Activated CD8-positive, alpha-beta memory T cell treated with anti-CD3 and anti-CD28 coated beads, Interleukin-2, amount 10 ng/mL, durations not matched to agents 7 days and 5 days (primary cell): ENCODE measurements at regions not wholly inside any gene's neighbourhood (a gene's known extent, or its start where the extent isn't known, plus 50 kb on each side); places are given as distances from the start of the nearest gene placed in this dataset.

Source experiments
- ATAC-seq: fragments of 150-1000 bp; cut with Tn5 transposase; one replicate; pipeline ENCODE4 v1.10.0; 2021; ENCODE audit warnings: moderate library complexity
- CTCF ChIA-PET: fragments of 350-600 bp; sonication (Branson Sonifier 250); formaldehyde crosslinking; loops from one replicate; lab custom pipeline; 2021; ENCODE audit warnings: antibody characterized with exemption; lab: Charles Lee
- DNase-seq: peaks from one replicate; pipeline ENCODE4 v3.0.0-alpha.2; 2020
- H3K27ac Mint-ChIP-seq: one replicate; pipeline ENCODE4 v1.8.0; 2021; ENCODE audit warnings: mild to moderate bottlenecking, mixed read lengths
- H3K27me3 Mint-ChIP-seq: one replicate; pipeline ENCODE4 v1.8.0; 2021; ENCODE audit warnings: mixed read lengths
- H3K36me3 Mint-ChIP-seq: one replicate; pipeline ENCODE4 v1.8.0; 2021; ENCODE audit warnings: mild to moderate bottlenecking, mixed read lengths
- H3K4me1 Mint-ChIP-seq: one replicate; pipeline ENCODE4 v1.8.0; 2021; ENCODE audit warnings: mixed read lengths
- H3K4me3 Mint-ChIP-seq: one replicate; pipeline ENCODE4 v1.8.0; 2021; ENCODE audit warnings: mild to moderate bottlenecking, moderate library complexity, mixed read lengths
- H3K9me3 Mint-ChIP-seq: one replicate; pipeline ENCODE4 v1.8.0; 2022; ENCODE audit warnings: low read depth, mixed read lengths

DNA sequence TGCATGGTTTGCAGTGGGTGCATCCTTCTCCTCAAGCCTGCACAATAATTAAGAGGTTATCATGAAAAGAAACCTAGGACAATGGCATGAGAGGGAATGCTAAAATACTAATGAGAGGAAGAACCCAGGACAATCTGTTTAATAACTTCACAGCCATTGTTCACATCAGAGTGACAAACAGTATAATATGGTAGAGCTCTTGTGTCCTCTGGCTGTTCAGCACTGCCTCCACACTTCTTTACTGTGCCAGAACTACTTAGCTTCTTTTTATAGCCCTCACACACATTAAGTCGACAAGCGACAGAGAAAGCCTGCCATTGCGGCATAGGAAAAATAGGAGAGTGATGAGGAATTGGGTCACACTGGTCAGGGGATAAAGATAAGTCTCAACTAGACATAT lies 65.0 kb upstream of the MEIS2 start:
- Mint-ChIP-seq H3K4me3 (no peak overlapping the region), H3K4me1 (no peaks in the 10 kb centered on the region), H3K27me3 (no peaks in the 10 kb centered on the region), H3K9me3 (no peaks in the 10 kb centered on the region), H3K36me3 (no peaks in the 10 kb centered on the region), H3K27ac (no peak overlapping the region)
- CTCF ChIA-PET, result no interaction called here
- DNase-seq (no peak), ATAC-seq (no peak)

DNA sequence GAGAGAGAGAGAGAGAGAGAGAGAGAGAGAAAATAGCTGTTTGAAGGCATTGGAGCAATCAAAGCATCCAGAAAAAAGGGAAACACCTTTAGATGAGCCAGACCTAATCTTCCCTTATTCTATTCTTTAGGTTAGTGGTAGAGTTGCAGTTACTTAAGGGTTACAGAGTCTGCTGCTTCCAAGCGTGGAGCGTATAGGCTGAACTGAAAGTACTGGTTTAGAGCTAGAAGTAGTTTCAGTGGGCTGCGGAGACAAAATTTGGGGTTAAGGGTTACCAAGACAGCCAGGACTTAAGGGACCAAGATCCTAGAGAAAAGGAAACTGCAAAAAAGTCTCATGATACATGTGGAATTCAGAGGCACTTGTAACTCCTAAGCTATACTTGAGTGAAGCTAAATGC lies 66.1 kb upstream of the MEIS2 start:
- H3K36me3 Mint-ChIP-seq, result no peaks in the 10 kb centered on the region
- H3K27me3 Mint-ChIP-seq, result no peaks in the 10 kb centered on the region
- ATAC-seq, result no peak
- no peak for DNase-seq
- no peak overlapping the region for H3K4me3 Mint-ChIP-seq
- CTCF ChIA-PET, result no interaction called here
- H3K27ac Mint-ChIP-seq, result no peak overlapping the region
- H3K4me1 Mint-ChIP-seq, result no peaks in the 10 kb centered on the region
- no peaks in the 10 kb centered on the region for H3K9me3 Mint-ChIP-seq

DNA sequence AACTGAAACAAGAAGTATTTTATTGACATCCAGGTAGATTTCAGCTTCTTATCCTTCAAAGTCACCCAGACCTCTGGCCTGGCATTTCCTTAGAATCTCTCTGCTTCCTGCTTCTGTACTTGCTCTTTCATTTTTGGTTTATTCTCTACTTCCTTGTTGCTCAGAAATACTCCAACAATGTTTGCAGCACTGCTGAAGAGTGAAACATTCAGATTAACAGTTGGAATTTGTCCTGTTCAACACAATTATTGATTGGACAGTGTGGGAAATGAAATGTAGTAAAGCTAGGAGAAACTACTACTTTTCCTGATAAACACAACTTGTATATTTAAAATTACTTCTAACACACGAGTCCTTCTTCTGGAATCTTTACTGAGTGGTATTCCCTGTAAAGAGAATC lies 81.0 kb upstream of the MEIS2 start:
- Mint-ChIP-seq H3K4me1 (no peaks in the 10 kb centered on the region), H3K36me3 (no peaks in the 10 kb centered on the region), H3K27me3 (no peaks in the 10 kb centered on the region), H3K4me3 (no peak overlapping the region), H3K27ac (no peak overlapping the region), H3K9me3 (peaks cover 7% of the 10 kb centered on the region)
- ATAC-seq (no peak), DNase-seq (no peak)
- CTCF ChIA-PET, result no interaction called here

DNA sequence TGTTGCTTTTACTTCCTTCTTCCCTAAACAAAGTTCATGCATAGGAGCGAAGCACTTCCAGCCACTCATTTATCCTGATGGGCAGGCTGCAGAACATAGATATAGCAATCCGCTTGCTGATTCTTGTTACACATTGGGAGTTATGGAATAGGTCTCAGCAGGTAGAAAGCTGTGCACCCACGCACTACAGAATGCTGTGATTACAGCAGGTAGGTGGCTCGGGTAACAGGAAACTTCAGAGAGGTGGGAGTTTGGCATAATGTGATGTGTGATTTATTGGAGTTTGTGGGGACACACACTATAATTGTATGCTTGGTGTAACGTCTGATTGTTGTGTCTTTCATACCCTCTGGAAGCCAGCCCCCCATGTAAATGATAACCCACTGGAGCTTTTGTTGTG lies 99.2 kb upstream of the MEIS2 start:
- H3K9me3 Mint-ChIP-seq, result no peaks in the 10 kb centered on the region
- no peak overlapping the region for H3K4me3 Mint-ChIP-seq
- H3K4me1 Mint-ChIP-seq, result no peaks in the 10 kb centered on the region
- no peak overlapping the region for H3K27ac Mint-ChIP-seq
- H3K27me3 Mint-ChIP-seq, result no peaks in the 10 kb centered on the region
- CTCF ChIA-PET, result no interaction called here
- no peak for ATAC-seq
- no peaks in the 10 kb centered on the region for H3K36me3 Mint-ChIP-seq
- no peak for DNase-seq

DNA sequence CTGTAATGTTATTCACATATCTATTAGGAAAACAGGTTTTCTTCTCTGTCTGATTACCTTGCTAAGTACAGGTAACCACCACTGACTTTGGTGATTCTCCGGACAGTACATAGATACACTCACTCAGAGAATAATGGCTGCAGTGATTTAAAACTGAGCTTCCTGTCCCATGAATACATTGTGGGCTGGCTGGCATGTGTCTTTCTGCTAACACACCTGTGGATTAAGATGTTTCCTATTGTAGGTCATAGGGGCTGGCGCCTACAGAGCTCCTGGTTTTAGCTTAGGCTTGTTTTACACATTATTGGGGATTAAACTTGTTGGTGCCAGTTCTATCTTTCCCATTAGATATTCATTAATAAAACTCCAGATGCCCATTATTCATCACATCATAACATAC lies 102.7 kb upstream of the MEIS2 start:
- CTCF ChIA-PET, result no interaction called here
- no peaks in the 10 kb centered on the region for H3K36me3 Mint-ChIP-seq
- H3K4me1 Mint-ChIP-seq, result no peaks in the 10 kb centered on the region
- no peak overlapping the region for H3K4me3 Mint-ChIP-seq
- no peak for ATAC-seq
- H3K27me3 Mint-ChIP-seq, result no peaks in the 10 kb centered on the region
- H3K27ac Mint-ChIP-seq, result no peak overlapping the region
- no peak for DNase-seq
- H3K9me3 Mint-ChIP-seq, result no peaks in the 10 kb centered on the region

DNA sequence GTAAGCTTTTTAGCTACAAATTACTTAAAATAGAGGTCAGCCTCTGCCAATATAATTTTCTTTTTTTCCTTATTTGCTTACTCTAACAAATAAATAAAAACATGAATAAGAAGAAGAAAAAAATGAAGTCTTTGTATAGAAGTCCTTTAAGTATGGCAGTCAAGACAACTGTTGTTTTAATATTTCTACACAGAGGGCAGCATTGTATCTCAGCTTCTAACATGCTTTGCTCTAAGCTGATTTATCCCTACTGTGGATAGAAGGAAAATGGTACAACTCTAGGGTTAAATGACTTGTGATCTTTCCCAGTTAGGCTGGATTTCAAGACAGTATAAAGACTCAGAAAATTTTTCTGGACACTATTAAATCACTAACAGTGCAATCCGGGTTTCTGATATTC lies 104.3 kb upstream of the MEIS2 start:
- Mint-ChIP-seq H3K27me3 (no peaks in the 10 kb centered on the region), H3K27ac (no peak overlapping the region), H3K4me1 (no peaks in the 10 kb centered on the region), H3K36me3 (no peaks in the 10 kb centered on the region), H3K9me3 (no peaks in the 10 kb centered on the region), H3K4me3 (no peak overlapping the region)
- ATAC-seq, result no peak
- no peak for DNase-seq
- CTCF ChIA-PET, result no interaction called here

DNA sequence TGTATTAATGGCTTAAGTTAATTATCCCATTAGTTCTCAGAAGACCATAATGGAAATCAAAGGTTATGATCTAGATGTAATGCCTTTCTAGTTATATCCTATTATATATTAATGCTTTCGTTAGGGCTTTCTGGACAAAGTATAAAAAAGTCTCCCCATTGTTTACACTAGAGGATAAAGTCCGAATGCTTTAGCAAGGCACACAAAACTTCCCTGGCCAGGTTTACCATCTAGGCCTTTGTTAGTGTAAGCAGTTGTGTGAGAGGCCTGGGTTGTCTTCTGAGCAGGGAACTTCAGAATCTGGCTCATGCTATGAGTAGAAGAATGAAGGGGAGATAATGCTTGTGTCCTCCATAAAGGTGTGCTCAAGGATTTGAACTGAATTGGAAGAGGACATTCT lies 106.3 kb upstream of the MEIS2 start:
- CTCF ChIA-PET, result no interaction called here
- no peak for ATAC-seq

DNA sequence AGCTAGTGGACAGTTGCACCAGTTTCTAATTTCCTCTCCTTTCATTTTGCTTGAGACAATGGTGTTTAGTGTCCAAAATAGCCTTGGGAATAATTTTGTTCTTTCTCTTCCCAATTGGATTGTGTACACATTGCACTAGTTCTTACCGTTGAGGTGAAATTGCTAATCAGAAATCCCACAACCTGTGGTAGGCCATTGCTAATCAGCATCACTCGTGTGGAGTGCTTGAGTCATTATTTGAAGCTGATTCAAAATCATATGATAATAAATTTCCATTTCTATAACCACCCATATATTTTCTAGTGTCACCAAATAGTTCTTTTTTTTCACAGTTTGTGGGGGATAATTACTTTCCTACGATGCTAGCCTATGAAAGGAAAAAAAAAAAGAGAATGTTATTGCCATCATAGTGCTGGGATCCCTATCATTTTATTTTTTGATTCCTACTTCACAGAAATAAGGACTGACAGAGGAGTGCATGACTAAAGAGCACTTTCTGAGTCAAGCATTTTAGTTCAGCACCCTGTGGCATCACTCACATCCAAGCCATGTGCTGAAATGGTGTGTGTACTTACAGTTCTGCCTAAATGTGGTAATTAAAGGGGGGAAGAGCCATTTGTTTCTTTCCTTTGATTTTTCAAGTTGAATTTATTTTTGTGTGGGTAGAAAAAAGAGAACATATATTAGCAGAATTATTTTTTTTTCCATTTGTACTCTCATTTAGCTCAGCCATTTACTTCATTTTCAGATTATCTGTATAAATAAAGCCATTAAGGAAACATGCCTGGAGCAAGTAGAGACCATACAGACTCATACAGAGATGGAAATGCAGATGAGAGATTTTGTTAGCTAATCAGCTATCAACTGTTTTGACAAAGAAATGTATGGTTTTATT lies 108.0 kb upstream of the MEIS2 start:
- CTCF ChIA-PET, result no interaction called here
- Mint-ChIP-seq H3K9me3 (peaks cover 5% of the 10 kb centered on the region), H3K4me1 (no peaks in the 10 kb centered on the region), H3K27ac (no peak overlapping the region), H3K36me3 (no peaks in the 10 kb centered on the region), H3K27me3 (no peaks in the 10 kb centered on the region), H3K4me3 (no peak overlapping the region)
- DNase-seq, result no peak
- no peak for ATAC-seq

More for the DNA sequence above, 106.3 kb upstream of the MEIS2 start:
- Mint-ChIP-seq H3K4me1 (no peaks in the 10 kb centered on the region), H3K36me3 (no peaks in the 10 kb centered on the region), H3K27me3 (no peaks in the 10 kb centered on the region), H3K27ac (no peak overlapping the region), H3K9me3 (peaks cover under 1% of the 10 kb centered on the region), H3K4me3 (no peak overlapping the region)
- DNase-seq, result no peak

DNA sequence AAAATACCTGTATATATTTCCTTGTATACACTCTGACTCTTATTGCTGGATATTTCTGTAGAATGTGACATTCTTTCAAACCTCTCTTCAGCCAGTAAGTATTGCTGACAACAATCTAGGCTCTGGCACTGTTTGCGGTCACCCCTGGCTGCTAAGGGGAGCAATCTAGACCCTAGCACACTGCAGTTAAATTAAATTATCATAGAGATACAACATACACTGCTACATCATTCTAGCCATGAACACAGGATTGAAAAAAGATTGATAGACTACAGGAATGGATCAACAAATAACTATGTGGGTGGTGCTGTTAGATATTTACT lies 108.7 kb upstream of the MEIS2 start:
- H3K4me1 Mint-ChIP-seq, result no peaks in the 10 kb centered on the region
- no peak for ATAC-seq
- no peak for DNase-seq
- CTCF ChIA-PET, result no interaction called here
- no peaks in the 10 kb centered on the region for H3K27me3 Mint-ChIP-seq
- no peak overlapping the region for H3K4me3 Mint-ChIP-seq
- H3K9me3 Mint-ChIP-seq, result peaks cover 5% of the 10 kb centered on the region
- H3K36me3 Mint-ChIP-seq, result no peaks in the 10 kb centered on the region
- no peak overlapping the region for H3K27ac Mint-ChIP-seq

DNA sequence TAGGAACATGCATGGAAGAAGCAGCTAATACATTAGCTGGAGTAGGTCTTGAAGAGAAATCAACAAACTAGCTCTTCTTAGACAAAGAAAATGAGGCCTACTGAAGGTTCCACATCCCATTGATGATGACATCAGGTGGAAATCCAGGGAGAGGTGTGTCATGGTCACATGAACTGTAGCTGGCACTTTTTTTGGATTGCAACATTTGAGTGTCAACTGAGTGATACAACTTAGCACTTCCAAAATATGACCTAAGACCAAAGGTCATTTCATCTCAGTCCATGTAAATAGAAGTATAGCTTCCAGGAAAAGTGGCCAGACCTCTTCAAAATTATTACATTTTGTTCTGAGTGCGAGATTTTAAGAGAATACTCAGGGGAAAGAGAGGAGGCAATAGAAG lies 117.2 kb upstream of the MEIS2 start:
- no peak for DNase-seq
- H3K4me3 Mint-ChIP-seq, result no peak overlapping the region
- no peaks in the 10 kb centered on the region for H3K27me3 Mint-ChIP-seq
- H3K27ac Mint-ChIP-seq, result no peak overlapping the region
- peaks cover 5% of the 10 kb centered on the region for H3K9me3 Mint-ChIP-seq
- no peaks in the 10 kb centered on the region for H3K4me1 Mint-ChIP-seq
- CTCF ChIA-PET, result interaction anchor here (0.6 kb wide), 1 partner anchor 28 kb away, joined by 4 read pairs; no protein-coding TSS in a partner anchor
- no peaks in the 10 kb centered on the region for H3K36me3 Mint-ChIP-seq
- no peak for ATAC-seq

DNA sequence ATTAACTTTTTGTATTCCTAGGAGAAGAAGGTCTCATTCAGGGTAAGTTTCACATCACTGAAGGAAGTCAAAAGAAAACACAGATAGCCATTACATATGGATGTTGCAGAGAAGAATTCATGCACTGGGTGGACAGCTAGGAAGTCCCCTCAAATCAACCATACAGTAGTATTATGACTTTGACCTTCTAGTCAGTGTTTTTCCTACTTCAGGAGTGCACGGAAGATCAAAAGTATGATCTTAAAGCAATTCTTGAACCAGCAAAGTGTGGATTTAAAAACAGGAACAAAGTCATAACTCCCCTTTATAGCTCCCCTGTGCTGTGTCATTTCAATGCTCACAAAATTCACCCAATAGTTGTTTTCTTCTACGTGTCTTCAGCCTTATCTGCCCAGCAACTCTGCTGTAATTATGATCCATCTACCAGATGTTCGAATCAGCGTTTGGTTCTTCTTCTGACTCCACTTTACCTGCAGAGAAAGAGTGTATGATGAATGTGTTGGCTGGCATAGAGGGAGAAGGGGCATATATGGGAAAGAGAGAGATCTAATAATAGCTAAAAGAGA lies 118.1 kb upstream of the MEIS2 start:
- Mint-ChIP-seq H3K27me3 (no peaks in the 10 kb centered on the region), H3K27ac (no peak overlapping the region), H3K36me3 (no peaks in the 10 kb centered on the region), H3K9me3 (peaks cover 3% of the 10 kb centered on the region), H3K4me3 (no peak overlapping the region), H3K4me1 (no peaks in the 10 kb centered on the region)
- DNase-seq, result no peak
- CTCF ChIA-PET, result no interaction called here
- no peak for ATAC-seq

DNA sequence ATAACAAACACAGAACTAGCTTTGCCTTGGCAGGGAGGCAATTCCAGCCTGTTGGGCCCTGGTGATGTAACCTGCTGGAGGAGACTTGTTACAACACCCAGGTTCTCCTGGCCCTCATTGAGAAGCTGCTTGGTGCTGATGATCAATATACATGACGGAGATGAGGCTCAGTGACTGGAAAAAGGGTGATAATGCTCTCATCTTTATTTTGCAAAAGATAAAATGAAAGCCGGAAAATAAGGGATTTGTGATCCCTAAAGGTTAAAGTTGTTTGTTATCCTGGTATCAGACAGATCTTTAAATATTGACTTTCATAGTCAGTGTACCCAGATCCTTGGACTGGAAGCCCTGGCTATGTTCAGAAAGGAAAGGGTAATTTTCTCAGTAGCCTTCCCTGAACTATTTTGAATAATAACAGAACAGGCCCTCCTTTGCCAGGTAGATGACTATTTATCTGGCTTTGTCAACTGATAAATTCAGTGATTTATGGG lies 118.9 kb upstream of the MEIS2 start:
- DNase-seq, result no peak
- CTCF ChIA-PET, result no interaction called here
- no peak overlapping the region for H3K27ac Mint-ChIP-seq
- H3K27me3 Mint-ChIP-seq, result no peaks in the 10 kb centered on the region
- H3K36me3 Mint-ChIP-seq, result no peaks in the 10 kb centered on the region
- H3K4me1 Mint-ChIP-seq, result no peaks in the 10 kb centered on the region
- peaks cover 3% of the 10 kb centered on the region for H3K9me3 Mint-ChIP-seq
- no peak overlapping the region for H3K4me3 Mint-ChIP-seq
- ATAC-seq, result no peak

DNA sequence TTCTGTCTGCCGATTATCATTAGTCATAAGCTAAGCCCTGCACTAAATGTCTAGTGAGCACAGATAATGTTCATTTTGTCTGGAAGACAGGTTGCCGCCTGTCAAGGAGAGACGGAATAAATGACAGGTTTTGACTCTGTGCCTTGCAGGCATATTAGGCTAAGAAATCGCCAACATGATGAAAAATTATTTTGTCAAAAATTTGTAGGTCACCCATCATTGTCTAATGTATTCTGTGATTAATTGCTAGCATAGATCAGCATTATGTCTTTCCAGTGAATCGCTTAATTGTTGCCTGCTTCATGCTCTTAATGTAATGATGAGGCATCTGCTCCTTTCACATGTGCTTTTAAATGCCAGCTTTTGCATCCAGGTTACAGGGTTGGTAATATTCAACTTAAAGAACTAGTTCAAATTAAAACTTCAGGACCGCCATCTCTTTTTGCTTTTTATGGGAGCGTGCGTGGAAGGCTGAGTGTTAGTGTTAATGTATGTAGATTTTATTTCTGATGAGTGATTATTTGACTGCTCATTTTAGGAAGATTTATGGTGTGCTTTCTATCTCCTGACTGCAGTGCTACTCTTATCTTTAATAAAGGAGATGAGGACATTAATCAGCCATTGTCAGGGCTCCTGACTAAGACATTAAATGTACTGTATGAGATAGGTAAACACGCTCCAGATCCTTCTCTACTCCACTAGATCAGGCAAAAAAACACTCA lies 120.8 kb upstream of the MEIS2 start:
- ATAC-seq (no peak), DNase-seq (no peak)
- Mint-ChIP-seq H3K4me1 (no peaks in the 10 kb centered on the region), H3K4me3 (no peak overlapping the region), H3K9me3 (no peaks in the 10 kb centered on the region), H3K27ac (no peak overlapping the region), H3K27me3 (no peaks in the 10 kb centered on the region), H3K36me3 (no peaks in the 10 kb centered on the region)
- CTCF ChIA-PET, result no interaction called here

DNA sequence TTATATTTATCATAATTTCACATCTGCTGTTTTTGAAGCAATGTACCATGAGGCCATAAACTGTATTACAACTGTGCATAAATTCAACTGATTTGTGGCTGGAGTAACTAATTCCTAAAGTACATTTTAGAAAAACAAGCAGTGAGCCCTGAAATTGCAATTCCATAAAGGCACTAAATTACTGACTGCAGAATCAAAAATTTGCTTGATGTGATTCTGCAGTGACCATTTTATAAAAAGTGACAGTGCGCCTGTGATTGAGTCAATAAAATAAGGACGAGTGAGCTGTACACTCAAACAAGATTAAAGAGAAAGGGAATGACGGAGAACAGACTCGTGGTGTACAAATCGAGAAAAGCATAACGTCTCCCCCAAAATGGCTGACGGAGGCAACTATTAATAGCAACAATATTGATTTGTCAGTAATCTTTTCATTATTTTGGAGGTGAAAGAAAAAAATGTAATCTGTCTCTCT lies 121.4 kb upstream of the MEIS2 start:
- Mint-ChIP-seq H3K36me3 (no peaks in the 10 kb centered on the region), H3K27me3 (no peaks in the 10 kb centered on the region), H3K27ac (no peak overlapping the region), H3K4me3 (no peak overlapping the region), H3K4me1 (no peaks in the 10 kb centered on the region), H3K9me3 (no peaks in the 10 kb centered on the region)
- no peak for DNase-seq
- CTCF ChIA-PET, result no interaction called here
- ATAC-seq, result no peak
